ENCODE measurements at regions not wholly inside any gene's neighbourhood (a gene's known extent, or its start where the extent isn't known, plus 50 kb on each side); places are given as distances from the start of the nearest gene placed in this dataset.

DNA sequence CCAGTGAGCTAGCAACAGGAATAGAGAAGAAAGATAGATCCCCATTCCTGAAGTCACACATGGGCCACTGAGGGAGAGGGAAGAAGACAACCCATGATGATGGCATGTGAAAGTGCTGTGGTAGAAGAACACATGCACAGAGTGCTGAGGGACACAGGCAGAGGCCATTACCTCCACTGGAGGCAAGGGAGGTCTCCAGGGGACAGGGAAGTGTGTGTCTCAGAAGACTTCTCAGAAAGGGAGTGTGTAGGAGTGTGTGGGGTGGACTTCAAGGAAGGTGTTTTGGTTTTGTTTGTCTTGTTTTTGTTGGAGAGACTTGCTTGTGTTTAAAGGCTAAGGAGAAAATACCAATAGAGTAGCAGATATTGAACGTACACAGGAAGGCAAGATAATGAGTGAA lies 77.0 kb upstream of the SMARCA2 start:
- H3K9me3 ChIP-seq: no peaks in the 10 kb centered on the region
- 60 to 66% methylated on average over 1 of the region's 1 CpG for WGBS, 2 donors (ENCODE audit: low coverage in 1 of 2)
- no peak for TF ChIP-seq POLR2AphosphoS5 (IDR thresholded peaks at IDR 0.05)
- TF ChIP-seq POLR2A (IDR thresholded peaks at IDR 0.05): no peak
- no peak for TF ChIP-seq EP300 (IDR thresholded peaks at IDR 0.05; ENCODE audit: low read depth)
- TF ChIP-seq, protein P1, sequence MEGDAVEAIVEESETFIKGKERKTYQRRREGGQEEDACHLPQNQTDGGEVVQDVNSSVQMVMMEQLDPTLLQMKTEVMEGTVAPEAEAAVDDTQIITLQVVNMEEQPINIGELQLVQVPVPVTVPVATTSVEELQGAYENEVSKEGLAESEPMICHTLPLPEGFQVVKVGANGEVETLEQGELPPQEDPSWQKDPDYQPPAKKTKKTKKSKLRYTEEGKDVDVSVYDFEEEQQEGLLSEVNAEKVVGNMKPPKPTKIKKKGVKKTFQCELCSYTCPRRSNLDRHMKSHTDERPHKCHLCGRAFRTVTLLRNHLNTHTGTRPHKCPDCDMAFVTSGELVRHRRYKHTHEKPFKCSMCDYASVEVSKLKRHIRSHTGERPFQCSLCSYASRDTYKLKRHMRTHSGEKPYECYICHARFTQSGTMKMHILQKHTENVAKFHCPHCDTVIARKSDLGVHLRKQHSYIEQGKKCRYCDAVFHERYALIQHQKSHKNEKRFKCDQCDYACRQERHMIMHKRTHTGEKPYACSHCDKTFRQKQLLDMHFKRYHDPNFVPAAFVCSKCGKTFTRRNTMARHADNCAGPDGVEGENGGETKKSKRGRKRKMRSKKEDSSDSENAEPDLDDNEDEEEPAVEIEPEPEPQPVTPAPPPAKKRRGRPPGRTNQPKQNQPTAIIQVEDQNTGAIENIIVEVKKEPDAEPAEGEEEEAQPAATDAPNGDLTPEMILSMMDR (IDR thresholded peaks at IDR 0.05): no peak
- no peak overlapping the region for H3K27ac ChIP-seq
- no peak overlapping the region for H3K4me3 ChIP-seq
- H3K4me1 ChIP-seq: no peaks in the 10 kb centered on the region
- H3K27me3 ChIP-seq: no peaks in the 10 kb centered on the region
- intact Hi-C loops (cut with DNase I; ENCODE audit: low total_unique reads) (no loop called here), in situ Hi-C loops (cut with MboI; ENCODE audit: low pct_ligation_motif_present in 1 of 4, low pct_unique_long_range_greater_than_20kb in 1 of 4, low sequenced_read_pairs in 3 of 4) (loop anchor here in 1 of 4 donors (25.0 kb wide), 1 partner anchor 149 kb away; no protein-coding TSS in a partner anchor)
- DNase-seq: no peak
- no peaks in the 10 kb centered on the region for H3K36me3 ChIP-seq

DNA sequence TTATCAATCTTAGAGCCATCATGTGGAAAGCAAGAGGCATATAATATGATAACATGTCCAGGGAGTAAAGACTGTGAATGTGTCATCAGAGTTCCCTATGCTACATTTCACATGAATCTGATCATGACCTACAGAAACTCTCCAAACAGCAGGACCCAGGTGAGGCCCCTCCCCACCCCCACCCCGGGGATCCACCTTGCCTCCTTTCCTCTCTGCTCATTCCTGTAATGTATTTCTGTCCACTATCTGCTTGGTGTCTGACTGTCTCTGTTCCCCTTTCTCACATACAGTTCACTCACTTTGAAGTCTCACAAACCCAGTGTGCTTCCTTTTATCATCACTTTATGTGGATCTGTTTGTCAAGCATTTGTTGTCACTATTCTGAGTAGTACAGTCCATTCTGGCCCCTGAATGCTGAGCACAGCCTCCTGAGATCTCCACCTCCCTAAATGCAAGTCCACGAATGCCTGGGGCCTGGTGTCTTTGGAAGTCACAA lies 76.4 kb upstream of the SMARCA2 start:
- in situ Hi-C loops (cut with MboI; ENCODE audit: low pct_ligation_motif_present in 1 of 4, low pct_unique_long_range_greater_than_20kb in 1 of 4, low sequenced_read_pairs in 3 of 4): loop anchor here in 1 of 4 donors (25.0 kb wide), 1 partner anchor 149 kb away; no protein-coding TSS in a partner anchor
- WGBS, 2 donors (ENCODE audit: low coverage in 1 of 2): 68% methylated on average over 2 of the region's 2 CpGs; no CpG with 5 or more reads in 1 of the 2 donors
- Histone ChIP-seq H3K9me3 (no peaks in the 10 kb centered on the region), H3K4me3 (no peak overlapping the region), H3K4me1 (no peaks in the 10 kb centered on the region), H3K27me3 (no peaks in the 10 kb centered on the region), H3K36me3 (no peaks in the 10 kb centered on the region), H3K27ac (no peak overlapping the region)
- no peak for DNase-seq
- intact Hi-C loops (cut with DNase I; ENCODE audit: low total_unique reads): no loop called here
- TF ChIP-seq POLR2A (IDR thresholded peaks at IDR 0.05) (no peak), EP300 (IDR thresholded peaks at IDR 0.05; ENCODE audit: low read depth) (no peak), POLR2AphosphoS5 (IDR thresholded peaks at IDR 0.05) (no peak)
- TF ChIP-seq, protein P1 (IDR thresholded peaks at IDR 0.05): no peak

DNA sequence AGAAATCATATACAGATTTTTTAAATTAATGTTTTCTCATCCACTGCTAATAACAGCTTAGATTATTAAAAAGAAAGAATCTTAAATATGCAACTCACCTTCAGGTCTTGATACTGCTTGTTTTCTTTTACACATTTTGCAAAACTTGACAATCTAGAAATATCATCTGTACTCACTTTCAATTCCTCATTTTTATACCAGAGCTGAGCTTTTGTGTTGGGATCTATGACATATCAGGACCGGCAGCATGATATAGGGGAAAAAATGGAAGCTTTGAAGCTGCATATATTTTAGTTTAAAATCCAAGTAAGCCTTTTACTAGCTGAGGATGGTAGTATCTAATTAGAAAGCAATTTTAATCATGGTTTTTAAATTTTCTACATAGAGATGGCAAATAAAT lies 75.7 kb upstream of the SMARCA2 start:
- in situ Hi-C loops (cut with MboI; ENCODE audit: low pct_ligation_motif_present in 1 of 4, low pct_unique_long_range_greater_than_20kb in 1 of 4, low sequenced_read_pairs in 3 of 4): loop anchor here in 1 of 4 donors (25.0 kb wide), 1 partner anchor 148 kb away; no protein-coding TSS in a partner anchor
- 85 to 88% methylated on average over 1 of the region's 1 CpG for WGBS, 2 donors (ENCODE audit: low coverage in 1 of 2)

DNA sequence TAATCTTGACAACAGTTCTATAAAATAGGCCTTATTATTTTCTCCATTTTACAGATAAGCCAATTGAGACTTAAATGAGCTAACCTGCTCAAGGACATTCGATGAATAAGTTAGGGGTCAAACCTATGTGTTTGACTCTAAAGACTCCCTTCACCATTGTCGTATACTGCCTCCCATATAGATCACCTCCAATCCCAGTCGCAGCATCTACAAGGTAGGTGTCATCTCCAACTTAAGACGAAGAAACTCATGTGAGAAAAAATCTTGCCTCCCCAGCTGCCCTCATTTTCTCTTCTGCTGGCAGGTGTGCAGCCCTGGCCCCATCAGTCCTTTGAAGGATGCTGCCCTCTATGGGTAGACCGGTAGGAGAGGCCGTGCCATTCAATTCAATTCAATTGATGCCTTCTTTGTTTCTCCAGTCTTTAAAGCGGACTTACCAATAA lies 75.2 kb upstream of the SMARCA2 start:
- WGBS, 2 donors (ENCODE audit: low coverage in 1 of 2): 53 to 55% methylated on average over 7 of the region's 7 CpGs
- H3K27ac ChIP-seq: no peak overlapping the region
- in situ Hi-C loops (cut with MboI; ENCODE audit: low pct_ligation_motif_present in 1 of 4, low pct_unique_long_range_greater_than_20kb in 1 of 4, low sequenced_read_pairs in 3 of 4) (loop anchor here in 1 of 4 donors (25.0 kb wide), 1 partner anchor 147 kb away; no protein-coding TSS in a partner anchor), intact Hi-C loops (cut with DNase I; ENCODE audit: low total_unique reads) (no loop called here)
- DNase-seq: peak; percentile 22
- no peak overlapping the region for H3K4me3 ChIP-seq
- H3K9me3 ChIP-seq: no peaks in the 10 kb centered on the region
- no peaks in the 10 kb centered on the region for H3K27me3 ChIP-seq
- TF ChIP-seq, protein P1 (IDR thresholded peaks at IDR 0.05): peak in 4 of 5 experiments; percentile 29 to 57 (median 48)
- TF ChIP-seq EP300 (IDR thresholded peaks at IDR 0.05; ENCODE audit: low read depth): no peak
- H3K36me3 ChIP-seq: no peaks in the 10 kb centered on the region
- H3K4me1 ChIP-seq: no peaks in the 10 kb centered on the region

More for the DNA sequence above, 75.7 kb upstream of the SMARCA2 start:
- H3K36me3 ChIP-seq: no peaks in the 10 kb centered on the region
- DNase-seq: no peak
- no peaks in the 10 kb centered on the region for H3K9me3 ChIP-seq
- no peak overlapping the region for H3K27ac ChIP-seq
- TF ChIP-seq POLR2A (IDR thresholded peaks at IDR 0.05): no peak
- TF ChIP-seq, protein P1 (IDR thresholded peaks at IDR 0.05): no peak
- no peak for TF ChIP-seq POLR2AphosphoS5 (IDR thresholded peaks at IDR 0.05)
- no peak for TF ChIP-seq EP300 (IDR thresholded peaks at IDR 0.05; ENCODE audit: low read depth)
- no peaks in the 10 kb centered on the region for H3K4me1 ChIP-seq
- intact Hi-C loops (cut with DNase I; ENCODE audit: low total_unique reads): no loop called here
- H3K27me3 ChIP-seq: no peaks in the 10 kb centered on the region
- H3K4me3 ChIP-seq: no peak overlapping the region

Measured in transverse colon (tissue), 4 donors.